ENCODE measurements at regions not wholly inside any gene's neighbourhood (a gene's known extent, or its start where the extent isn't known, plus 50 kb on each side); places are given as distances from the start of the nearest gene placed in this dataset.

DNA sequence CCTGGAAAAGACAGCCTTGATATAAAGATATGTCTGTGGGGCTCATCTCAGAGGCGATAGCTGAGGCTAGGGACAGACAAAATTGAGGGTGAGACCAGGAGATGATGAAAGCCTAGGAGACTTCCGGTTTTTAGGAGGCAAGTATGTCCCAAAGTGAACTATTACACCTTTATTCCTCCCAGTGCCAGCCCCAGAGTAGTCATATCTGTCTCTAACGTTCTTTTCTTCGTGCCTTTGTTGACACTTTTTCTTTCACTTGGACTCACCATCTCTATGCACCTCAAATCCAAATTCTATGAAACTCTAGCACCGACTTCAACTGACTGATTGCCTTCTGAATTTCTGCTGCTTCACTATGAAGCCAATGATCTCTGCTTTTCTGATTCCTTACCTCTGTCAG lies 93.8 kb upstream of the RASGRP1 start:
- H3K27ac ChIP-seq (ENCODE audit: extremely low read length, insufficient read depth, low read length), result no peak overlapping the region
- ATAC-seq (no peak), DNase-seq (ENCODE audit: low spot score) (no peak), FAIRE-seq (no peak)
- TF ChIP-seq NFRKB (IDR thresholded peaks at IDR 0.05) (no peak), ZNF577 (CRISPR knock-in tag; IDR thresholded peaks at IDR 0.05; ENCODE audit: borderline replicate concordance, low read depth) (no peak), ZNF33A (CRISPR knock-in tag; IDR thresholded peaks at IDR 0.05; ENCODE audit: borderline replicate concordance) (no peak), ZNF432 (CRISPR knock-in tag; IDR thresholded peaks at IDR 0.05; ENCODE audit: borderline replicate concordance) (no peak), ZNF781 (CRISPR knock-in tag; IDR thresholded peaks at IDR 0.05; ENCODE audit: borderline replicate concordance, not compliant biosample characterization) (no peak), ZNF776 (CRISPR knock-in tag; IDR thresholded peaks at IDR 0.05) (no peak), JUNB (CRISPR knock-in tag; IDR thresholded peaks at IDR 0.05; ENCODE audit: borderline replicate concordance) (no peak), AGO1 (IDR thresholded peaks at IDR 0.05; ENCODE audit: low read depth, low read length, poor library complexity, severe bottlenecking) (no peak), ZNF768 (CRISPR knock-in tag; IDR thresholded peaks at IDR 0.05) (no peak), PATZ1 (CRISPR knock-in tag; IDR thresholded peaks at IDR 0.05) (no peak), ZNF564 (CRISPR knock-in tag; IDR thresholded peaks at IDR 0.05) (no peak), PAWR (CRISPR knock-in tag; IDR thresholded peaks at IDR 0.05; ENCODE audit: borderline replicate concordance) (no peak)
- TF ChIP-seq, protein P1, sequence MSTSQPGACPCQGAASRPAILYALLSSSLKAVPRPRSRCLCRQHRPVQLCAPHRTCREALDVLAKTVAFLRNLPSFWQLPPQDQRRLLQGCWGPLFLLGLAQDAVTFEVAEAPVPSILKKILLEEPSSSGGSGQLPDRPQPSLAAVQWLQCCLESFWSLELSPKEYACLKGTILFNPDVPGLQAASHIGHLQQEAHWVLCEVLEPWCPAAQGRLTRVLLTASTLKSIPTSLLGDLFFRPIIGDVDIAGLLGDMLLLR (CRISPR knock-in tag; IDR thresholded peaks at IDR 0.05), result no peak
- TF ChIP-seq, protein P2, sequence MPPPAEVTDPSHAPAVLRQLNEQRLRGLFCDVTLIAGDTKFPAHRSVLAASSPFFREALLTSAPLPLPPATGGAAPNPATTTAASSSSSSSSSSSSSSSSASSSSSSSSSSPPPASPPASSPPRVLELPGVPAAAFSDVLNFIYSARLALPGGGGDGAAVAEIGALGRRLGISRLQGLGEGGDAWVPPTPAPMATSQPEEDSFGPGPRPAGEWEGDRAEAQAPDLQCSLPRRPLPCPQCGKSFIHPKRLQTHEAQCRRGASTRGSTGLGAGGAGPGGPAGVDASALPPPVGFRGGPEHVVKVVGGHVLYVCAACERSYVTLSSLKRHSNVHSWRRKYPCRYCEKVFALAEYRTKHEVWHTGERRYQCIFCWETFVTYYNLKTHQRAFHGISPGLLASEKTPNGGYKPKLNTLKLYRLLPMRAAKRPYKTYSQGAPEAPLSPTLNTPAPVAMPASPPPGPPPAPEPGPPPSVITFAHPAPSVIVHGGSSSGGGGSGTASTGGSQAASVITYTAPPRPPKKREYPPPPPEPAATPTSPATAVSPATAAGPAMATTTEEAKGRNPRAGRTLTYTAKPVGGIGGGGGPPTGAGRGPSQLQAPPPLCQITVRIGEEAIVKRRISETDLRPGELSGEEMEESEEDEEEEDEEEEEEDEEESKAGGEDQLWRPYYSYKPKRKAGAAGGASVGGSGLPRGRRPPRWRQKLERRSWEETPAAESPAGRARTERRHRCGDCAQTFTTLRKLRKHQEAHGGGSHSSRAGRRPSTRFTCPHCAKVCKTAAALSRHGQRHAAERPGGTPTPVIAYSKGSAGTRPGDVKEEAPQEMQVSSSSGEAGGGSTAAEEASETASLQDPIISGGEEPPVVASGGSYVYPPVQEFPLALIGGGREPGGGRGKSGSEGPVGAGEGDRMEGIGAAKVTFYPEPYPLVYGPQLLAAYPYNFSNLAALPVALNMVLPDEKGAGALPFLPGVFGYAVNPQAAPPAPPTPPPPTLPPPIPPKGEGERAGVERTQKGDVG (CRISPR knock-in tag; IDR thresholded peaks at IDR 0.05; ENCODE audit: borderline replicate concordance), result no peak
- TF ChIP-seq, protein P3, sequence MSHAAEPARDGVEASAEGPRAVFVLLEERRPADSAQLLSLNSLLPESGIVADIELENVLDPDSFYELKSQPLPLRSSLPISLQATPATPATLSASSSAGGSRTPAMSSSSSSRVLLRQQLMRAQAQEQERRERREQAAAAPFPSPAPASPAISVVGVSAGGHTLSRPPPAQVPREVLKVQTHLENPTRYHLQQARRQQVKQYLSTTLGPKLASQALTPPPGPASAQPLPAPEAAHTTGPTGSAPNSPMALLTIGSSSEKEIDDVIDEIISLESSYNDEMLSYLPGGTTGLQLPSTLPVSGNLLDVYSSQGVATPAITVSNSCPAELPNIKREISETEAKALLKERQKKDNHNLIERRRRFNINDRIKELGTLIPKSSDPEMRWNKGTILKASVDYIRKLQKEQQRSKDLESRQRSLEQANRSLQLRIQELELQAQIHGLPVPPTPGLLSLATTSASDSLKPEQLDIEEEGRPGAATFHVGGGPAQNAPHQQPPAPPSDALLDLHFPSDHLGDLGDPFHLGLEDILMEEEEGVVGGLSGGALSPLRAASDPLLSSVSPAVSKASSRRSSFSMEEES (CRISPR knock-in tag; IDR thresholded peaks at IDR 0.05), result no peak
- H3K4me1 ChIP-seq (ENCODE audit: insufficient read depth, low read length), result no peaks in the 10 kb centered on the region
- H3K36me3 ChIP-seq (replicated peaks in 1 of 2; ENCODE audit: control insufficient read depth in 1 of 2, insufficient read depth in 2 of 2, low read length in 2 of 2), result no peaks in the 10 kb centered on the region
- H4K20me1 ChIP-seq (ENCODE audit: insufficient read depth, low read length), result no peaks in the 10 kb centered on the region
- H3K4me2 ChIP-seq (ENCODE audit: low read depth, low read length), result no peak overlapping the region
- BruUV-seq (replicated peaks), result no TSS peak
- no peaks in the 10 kb centered on the region for H3K79me2 ChIP-seq (ENCODE audit: insufficient read depth, low read length)
- in situ Hi-C loops (cut with HindIII; ENCODE audit: extremely low pct_ligation_motif_present, low pct_unique_long_range_greater_than_20kb) (no loop called here), intact Hi-C loops (cut with micrococcal nuclease; ENCODE audit: unreplicated experiment) (no loop called here)
- H2AFZ ChIP-seq (ENCODE audit: low read length), result no peak overlapping the region
- H3K4me3 ChIP-seq (replicated peaks in 1 of 3; ENCODE audit: insufficient read depth in 1 of 3, low read depth in 2 of 3, low read length in 3 of 3), result no peak overlapping the region
- CTCF ChIA-PET (ENCODE audit: low intra/inter-chr PET ratio, low total read pairs), result no interaction called here
- 22% methylated on average over 5 of the region's 5 CpGs for WGBS (ENCODE audit: low lambda C conversion rate)
- H3K9ac ChIP-seq (ENCODE audit: insufficient read depth, low read depth, low read length), result no peak overlapping the region
- POLR2A ChIA-PET, result no interaction called here
- no peaks in the 10 kb centered on the region for H3K27me3 ChIP-seq (ENCODE audit: control insufficient read depth in 1 of 2, insufficient read depth in 2 of 2, low read length in 2 of 2)
- no peaks in the 10 kb centered on the region for H3K9me3 ChIP-seq (ENCODE audit: low read length)
